Nucleus accumbens (tissue), 56 donors: ENCODE measurements at regions not wholly inside any gene's neighbourhood (a gene's known extent, or its start where the extent isn't known, plus 50 kb on each side); places are given as distances from the start of the nearest gene placed in this dataset.
A peak's percentile ranks its signal among the peaks of the same experiment; 100 is the strongest.

Experiments used
- DNase-seq, 56 donors: peaks; one replicate each; lab custom pipeline; 2025; lab: John Stamatoyannopoulos, UW

- DNase-seq, result no peak
Observed at GRCh38 chr12:98410356-98410755, 105.0 kb upstream of the TMPO start.

DNA sequence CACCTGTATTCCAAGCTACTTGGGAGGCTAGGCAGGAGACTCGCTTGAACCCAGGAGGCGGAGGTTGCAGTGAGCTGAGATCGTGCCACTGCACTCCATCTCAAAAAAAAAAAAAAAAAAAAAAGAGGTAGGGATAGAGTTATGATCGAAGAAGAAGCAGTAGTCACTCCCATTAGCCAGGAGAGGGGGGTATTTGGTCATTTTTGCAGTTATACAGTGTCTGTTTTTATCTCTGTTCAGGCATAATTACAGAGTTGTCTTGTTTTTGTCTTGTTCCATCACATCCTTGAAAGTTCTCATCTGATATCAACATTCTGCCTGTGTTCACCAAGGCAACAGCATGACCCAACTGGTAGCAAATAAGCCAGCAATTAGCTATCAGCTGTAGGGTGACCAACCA is 98.5 kb upstream of the TMPO start:
- no peak for DNase-seq

- DNase-seq, result no peak
Observed at GRCh38 chr12:98417266-98417665, 98.1 kb upstream of the TMPO start.

DNA sequence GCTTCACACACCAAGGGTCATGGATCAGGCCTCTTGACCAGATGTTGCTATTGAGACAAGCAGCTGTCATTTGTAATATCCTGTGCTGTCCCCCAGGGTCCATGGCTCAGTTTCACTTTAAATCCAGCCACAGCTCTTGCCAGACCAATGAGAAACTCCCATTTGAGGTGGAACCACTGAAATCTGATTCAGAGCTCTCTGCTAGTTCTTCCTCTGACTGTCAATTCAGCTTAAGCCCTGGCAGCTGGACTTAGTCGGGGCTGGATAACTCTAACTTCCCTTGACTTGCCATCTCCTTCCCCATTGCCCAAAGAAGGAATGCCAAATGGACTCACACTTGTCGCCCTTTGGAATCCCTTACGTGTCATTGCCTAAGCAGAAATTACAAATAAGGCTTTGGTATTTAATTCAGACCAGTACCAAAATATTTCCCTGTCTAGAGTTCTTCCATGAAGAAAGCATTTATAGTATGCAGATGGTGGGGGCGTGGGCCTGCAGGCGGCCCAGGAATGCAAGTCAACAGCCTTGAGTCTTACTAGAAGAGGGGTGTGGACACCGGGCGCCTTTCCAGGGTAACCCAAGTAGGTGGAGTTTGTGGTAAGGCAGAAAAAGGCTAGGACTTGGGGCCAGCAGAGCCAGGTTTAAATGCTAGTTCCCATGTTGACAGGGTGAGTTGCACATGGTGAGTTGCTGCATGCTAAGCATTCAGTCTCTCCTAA is 96.9 kb upstream of the TMPO start:
- DNase-seq, result no peak

- no peak for DNase-seq
Observed at GRCh38 chr12:98419081-98419794, 96.2 kb upstream of the TMPO start.

DNA sequence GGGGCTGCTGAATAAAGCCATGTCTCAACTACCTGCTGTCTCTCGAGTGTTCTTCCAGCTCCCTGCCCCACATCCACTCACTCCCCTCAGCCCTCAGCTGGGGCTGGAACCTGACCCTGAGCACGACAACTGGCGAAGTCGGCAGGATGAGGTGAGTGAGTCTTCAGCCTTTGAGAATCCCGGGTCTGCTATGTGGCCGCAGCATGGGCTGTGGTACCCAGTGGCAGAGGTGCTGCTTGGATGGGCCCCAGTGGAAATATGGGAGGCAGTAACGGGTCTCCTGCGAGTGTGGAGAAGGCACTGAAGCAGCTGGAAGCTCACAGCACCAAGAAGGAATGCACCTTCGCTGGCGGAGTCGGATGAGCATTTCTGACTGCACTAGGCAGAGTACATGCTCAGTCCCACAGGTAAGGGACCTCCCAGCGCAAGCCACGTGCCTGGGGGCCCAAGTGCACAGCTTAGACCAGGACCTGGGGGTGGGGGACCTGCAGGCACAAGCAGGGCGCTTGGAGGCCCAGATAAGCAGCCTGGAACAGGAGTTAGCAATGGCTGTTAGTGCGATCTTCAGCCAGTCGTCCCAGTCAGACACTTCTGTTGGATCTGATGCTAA is 95.5 kb upstream of the TMPO start:
- DNase-seq, result no peak

GRCh38 chr12:98420461-98420860 is 94.9 kb upstream of the TMPO start:
- DNase-seq, result no peak

DNA sequence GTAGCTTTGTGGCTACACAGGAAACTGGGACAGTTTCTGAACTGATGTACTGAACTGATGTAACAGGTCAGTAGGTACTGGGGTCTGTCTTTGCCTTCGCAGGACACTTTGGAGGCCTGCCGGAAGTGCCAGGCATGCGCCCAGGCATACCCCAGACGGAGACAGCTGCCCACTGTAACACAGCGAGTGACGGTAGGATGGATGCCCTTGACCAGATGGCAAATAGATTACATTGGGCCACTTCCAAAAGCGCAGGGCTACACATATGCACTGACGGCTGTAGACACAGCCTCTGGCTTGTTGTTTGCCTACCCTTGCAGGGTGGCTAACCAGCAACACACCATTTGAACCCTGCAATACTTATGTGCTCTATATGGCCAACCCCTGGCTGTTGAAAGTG is 94.1 kb upstream of the TMPO start:
- DNase-seq, result no peak

DNA sequence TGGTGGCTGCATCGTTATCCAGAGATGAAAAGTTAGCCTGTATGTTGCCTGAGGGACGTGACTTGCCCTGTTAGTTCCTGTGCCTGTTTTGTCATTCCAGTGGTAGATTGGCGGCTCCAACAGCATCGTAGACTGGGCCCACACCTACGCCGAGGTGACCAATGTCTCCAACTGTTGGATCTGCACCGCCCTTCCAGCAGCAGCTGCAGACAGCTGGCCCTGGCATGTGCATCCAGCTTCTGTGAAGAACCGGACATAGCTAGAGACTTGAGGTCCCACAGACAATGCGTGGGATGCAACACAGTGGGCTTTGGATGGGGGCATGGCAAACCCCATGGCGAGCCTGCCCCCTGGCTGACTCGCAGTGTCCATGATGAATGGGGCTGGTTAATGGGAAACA is 93.0 kb upstream of the TMPO start:
- no peak for DNase-seq

DNA sequence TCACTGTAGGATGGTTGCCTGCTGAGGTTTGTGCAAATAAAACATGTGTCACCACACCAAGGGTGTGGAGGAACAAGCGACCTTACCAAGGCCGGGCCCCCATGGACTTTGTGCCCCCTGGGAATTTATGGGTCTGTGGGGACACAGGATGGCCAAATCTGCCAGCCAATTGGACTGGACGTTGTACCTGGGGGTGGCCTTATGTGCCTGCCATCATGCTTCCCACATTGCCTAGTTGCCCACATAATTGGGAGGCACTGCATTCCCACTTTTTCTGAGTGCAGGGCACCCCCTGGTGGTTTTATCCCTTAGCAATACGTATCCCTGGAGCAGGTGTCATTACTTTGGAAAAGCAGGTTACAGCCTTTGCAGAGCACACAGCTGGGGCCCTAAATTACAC is 92.6 kb upstream of the TMPO start:
- DNase-seq, result no peak

GRCh38 chr12:98423963-98424362 is 91.4 kb upstream of the TMPO start:
- no peak for DNase-seq

GRCh38 chr12:98424726-98425401 is 90.5 kb upstream of the TMPO start:
- peak in 39 of 56 donors; percentile 1 to 78 (median 19) for DNase-seq

GRCh38 chr12:98425859-98426258 is 89.5 kb upstream of the TMPO start:
- DNase-seq, result no peak

- no peak for DNase-seq
Observed at GRCh38 chr12:98431089-98431488, 84.3 kb upstream of the TMPO start.

- DNase-seq, result no peak
Observed at GRCh38 chr12:98437166-98437565, 78.2 kb upstream of the TMPO start.

- DNase-seq, result no peak
Observed at GRCh38 chr12:98437806-98438595, 77.4 kb upstream of the TMPO start.

GRCh38 chr12:98438656-98439230 is 76.6 kb upstream of the TMPO start:
- DNase-seq, result no peak

GRCh38 chr12:98439471-98439951 is 75.9 kb upstream of the TMPO start:
- DNase-seq, result no peak

DNA sequence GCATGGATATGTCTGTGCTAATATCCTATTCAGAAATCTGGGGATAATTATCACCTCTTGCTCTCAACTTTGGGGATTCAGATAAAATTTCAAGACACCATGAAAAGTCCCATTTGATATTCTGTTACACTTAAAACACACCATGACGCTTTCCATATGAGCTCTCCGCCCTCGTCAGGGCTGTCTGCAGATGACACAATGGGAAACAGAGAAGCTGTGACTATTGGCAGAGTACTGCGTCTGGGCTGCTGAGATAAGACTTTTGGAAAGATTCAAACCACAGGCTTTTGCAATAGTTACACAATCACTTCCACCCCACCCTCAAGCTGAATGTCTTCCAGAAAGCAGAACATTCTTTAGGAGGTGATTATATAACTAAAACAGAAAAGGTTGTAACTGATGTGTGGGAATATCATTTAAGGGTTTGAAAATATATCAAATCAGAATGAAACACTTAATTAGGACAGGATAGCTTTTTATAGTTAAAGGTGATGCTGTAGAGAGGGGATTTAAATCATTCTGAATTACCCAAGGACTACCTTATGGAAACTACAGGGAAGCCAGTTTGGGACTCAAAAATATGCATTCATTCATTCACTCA is 75.3 kb upstream of the TMPO start:
- DNase-seq, result peak in 29 of 56 donors; percentile 2 to 72 (median 27)

DNA sequence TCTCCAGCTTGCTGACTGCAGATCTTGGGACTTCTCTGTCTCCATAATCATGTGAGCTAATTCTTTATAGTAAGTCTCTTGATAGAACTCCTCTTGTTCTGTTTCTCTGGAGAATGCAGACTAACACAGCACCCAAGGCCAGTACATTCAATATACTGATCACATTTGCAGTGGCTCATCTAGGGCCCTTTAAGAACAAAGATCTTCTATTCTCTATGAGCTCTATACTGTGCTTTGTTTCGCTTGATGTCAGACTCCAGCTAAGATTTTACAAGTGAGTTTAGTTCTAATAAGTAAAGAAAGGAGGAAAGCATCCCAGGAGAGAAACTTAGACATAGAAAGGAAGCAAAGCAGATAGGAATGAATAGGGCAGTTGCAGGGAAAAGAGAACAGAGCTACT is 69.3 kb upstream of the TMPO start:
- no peak for DNase-seq
